ENCODE measurements at regions not wholly inside any gene's neighbourhood (a gene's known extent, or its start where the extent isn't known, plus 50 kb on each side); places are given as distances from the start of the nearest gene placed in this dataset.

GRCh38 chr6:168171673-168172353, 92.8 kb upstream of the FRMD1 start:
- Histone ChIP-seq H3K9me1 (ENCODE audit: insufficient read depth, low read length) (no peaks in the 10 kb centered on the region), H4K20me1 (ENCODE audit: insufficient read depth, low read length) (no peaks in the 10 kb centered on the region), H2AK9ac (replicated peaks; ENCODE audit: low read depth, low read length, poor library complexity) (no peak overlapping the region), H3K4ac (ENCODE audit: low read depth, low read length) (no peak overlapping the region), H3K18ac (ENCODE audit: low read depth, low read length) (no peak overlapping the region), H3K27me3 (ENCODE audit: control insufficient read depth, insufficient read depth, low read length) (no peaks in the 10 kb centered on the region), H3K27ac (ENCODE audit: insufficient read depth, low read length) (no peak overlapping the region), H4K91ac (ENCODE audit: insufficient read depth, low read depth, low read length) (no peak overlapping the region), H2BK5ac (ENCODE audit: low read depth, low read length, poor library complexity, severe bottlenecking) (no peak overlapping the region), H3K79me1 (ENCODE audit: low read depth in 1 of 2, low read length in 2 of 2) (no peaks in the 10 kb centered on the region), H2AFZ (replicated peaks; ENCODE audit: low read length, poor library complexity) (no peak overlapping the region), H2BK120ac (ENCODE audit: low read depth, low read length) (no peak overlapping the region), H3K9ac (ENCODE audit: low read depth, low read length) (no peak overlapping the region), H3K36me3 (ENCODE audit: control insufficient read depth, insufficient read depth, low read length) (no peaks in the 10 kb centered on the region), H3K9me3 (ENCODE audit: control insufficient read depth, insufficient read depth, low read length) (peaks cover 10% of the 10 kb centered on the region), H4K8ac (ENCODE audit: low read depth in 2 of 2, low read length in 2 of 2) (no peak overlapping the region), H2BK20ac (ENCODE audit: low read depth, low read length) (no peak overlapping the region), H2BK15ac (ENCODE audit: low read depth, low read length) (no peak overlapping the region), H2AK5ac (ENCODE audit: low read depth, low read length) (no peak overlapping the region), H3K4me3 (ENCODE audit: insufficient read depth, low read depth, low read length) (no peak overlapping the region), H3K4me1 (ENCODE audit: control insufficient read depth, insufficient read depth, low read length) (no peaks in the 10 kb centered on the region), H4K5ac (ENCODE audit: low read depth, low read length) (no peak overlapping the region), H3K56ac (ENCODE audit: extremely low read depth, insufficient read depth, low read length) (no peak overlapping the region), H3K4me2 (ENCODE audit: low read depth, low read length) (no peak overlapping the region), H3K23ac (ENCODE audit: low read depth, low read length) (no peak overlapping the region), H3K14ac (replicated peaks; ENCODE audit: low read depth, low read length) (no peak overlapping the region)
- no TSS peak for BruUV-seq (replicated peaks)
- no peak for ATAC-seq (ENCODE audit: low read depth)
- intact Hi-C loops (cut with micrococcal nuclease), result no loop called here
- dilution Hi-C loops (cut with HindIII; ENCODE audit: low sequenced_read_pairs, unreplicated experiment), result no loop called here
- WGBS, 2 experiments (ENCODE audit: extremely low coverage in 2 of 2, insufficient read length in 1 of 2), result no CpG with 5 or more reads among the region's 4 CpGs
- DNase-seq, result no peak
- in situ Hi-C loops (cut with MboI; ENCODE audit: low sequenced_read_pairs), result no loop called here
- CTCF ChIA-PET, result interaction anchor here (0.6 kb wide), 1 partner anchor 588 kb away, joined by 3 read pairs; no protein-coding TSS in a partner anchor
- POLR2A ChIA-PET (ENCODE audit: unreplicated experiment), result no interaction called here
- TF ChIP-seq NFE2L2 (IDR thresholded peaks at IDR 0.05; ENCODE audit: low read depth, low read length), result no peak
- TF ChIP-seq CHD1 (IDR thresholded peaks at IDR 0.05; ENCODE audit: low read depth, low read length), result no peak
- TF ChIP-seq POLR2A (IDR thresholded peaks at IDR 0.05; ENCODE audit: low read depth, low read length), result no peak
- TF ChIP-seq BHLHE40 (IDR thresholded peaks at IDR 0.05; ENCODE audit: low read depth, low read length), result no peak

Data from IMR-90 (cell line).